ENCODE measurements at regions not wholly inside any gene's neighbourhood (a gene's known extent, or its start where the extent isn't known, plus 50 kb on each side); places are given as distances from the start of the nearest gene placed in this dataset.

DNA sequence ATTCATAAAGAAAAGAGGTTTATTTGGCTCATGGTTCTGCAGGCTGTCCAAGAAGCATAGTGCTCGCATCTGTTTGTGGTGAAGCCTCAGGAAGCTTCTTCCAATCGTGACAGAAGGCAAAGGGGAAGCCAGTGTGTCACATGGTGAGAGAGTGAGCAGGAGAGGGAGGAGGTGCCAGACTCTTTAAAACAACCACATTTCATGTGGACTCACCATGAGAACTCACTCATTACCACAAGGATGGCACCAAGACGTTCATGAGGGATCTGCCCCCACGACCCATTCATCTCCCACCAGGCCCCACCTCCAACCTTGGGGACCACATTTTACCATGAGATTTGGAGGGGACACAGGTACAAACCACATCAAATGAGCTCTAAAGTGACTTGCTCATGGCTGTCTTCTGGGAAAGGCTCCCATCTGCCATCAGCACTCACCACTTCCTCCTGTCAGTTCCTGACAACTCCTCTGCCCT is 327.3 kb upstream of the TLE3 start:
- in situ Hi-C loops (cut with MboI; ENCODE audit: low pct_unique_long_range_greater_than_20kb, low sequenced_read_pairs, unreplicated experiment), result no loop called here
- DNase-seq (ENCODE audit: low spot score), result no peak
- TF ChIP-seq, protein P1, sequence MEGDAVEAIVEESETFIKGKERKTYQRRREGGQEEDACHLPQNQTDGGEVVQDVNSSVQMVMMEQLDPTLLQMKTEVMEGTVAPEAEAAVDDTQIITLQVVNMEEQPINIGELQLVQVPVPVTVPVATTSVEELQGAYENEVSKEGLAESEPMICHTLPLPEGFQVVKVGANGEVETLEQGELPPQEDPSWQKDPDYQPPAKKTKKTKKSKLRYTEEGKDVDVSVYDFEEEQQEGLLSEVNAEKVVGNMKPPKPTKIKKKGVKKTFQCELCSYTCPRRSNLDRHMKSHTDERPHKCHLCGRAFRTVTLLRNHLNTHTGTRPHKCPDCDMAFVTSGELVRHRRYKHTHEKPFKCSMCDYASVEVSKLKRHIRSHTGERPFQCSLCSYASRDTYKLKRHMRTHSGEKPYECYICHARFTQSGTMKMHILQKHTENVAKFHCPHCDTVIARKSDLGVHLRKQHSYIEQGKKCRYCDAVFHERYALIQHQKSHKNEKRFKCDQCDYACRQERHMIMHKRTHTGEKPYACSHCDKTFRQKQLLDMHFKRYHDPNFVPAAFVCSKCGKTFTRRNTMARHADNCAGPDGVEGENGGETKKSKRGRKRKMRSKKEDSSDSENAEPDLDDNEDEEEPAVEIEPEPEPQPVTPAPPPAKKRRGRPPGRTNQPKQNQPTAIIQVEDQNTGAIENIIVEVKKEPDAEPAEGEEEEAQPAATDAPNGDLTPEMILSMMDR (IDR thresholded peaks at IDR 0.05; ENCODE audit: extremely low read depth, insufficient read depth, missing control alignments), result no peak

DNA sequence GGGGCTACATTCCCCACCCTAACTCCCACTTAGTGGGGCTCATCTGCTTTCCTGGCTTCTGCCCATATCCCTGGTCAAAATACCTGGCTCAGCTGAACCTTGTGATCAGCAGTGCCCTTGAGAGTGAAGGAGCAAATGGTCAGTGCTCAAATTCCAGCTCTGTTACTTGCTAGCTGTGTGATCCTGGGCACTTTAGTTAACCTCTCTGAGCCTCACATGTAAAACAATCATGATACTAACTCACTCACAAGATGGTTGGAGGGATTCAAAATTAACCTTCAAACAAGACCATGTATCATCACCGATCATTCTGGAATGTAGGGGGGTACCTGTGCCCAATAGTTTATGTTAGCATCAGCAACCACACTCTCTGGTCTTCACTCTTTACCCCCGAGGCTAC is 325.6 kb upstream of the TLE3 start:
- in situ Hi-C loops (cut with MboI; ENCODE audit: low pct_unique_long_range_greater_than_20kb, low sequenced_read_pairs, unreplicated experiment), result no loop called here
- DNase-seq (ENCODE audit: low spot score), result no peak
- TF ChIP-seq, protein P1 (IDR thresholded peaks at IDR 0.05; ENCODE audit: extremely low read depth, insufficient read depth, missing control alignments), result no peak

DNA sequence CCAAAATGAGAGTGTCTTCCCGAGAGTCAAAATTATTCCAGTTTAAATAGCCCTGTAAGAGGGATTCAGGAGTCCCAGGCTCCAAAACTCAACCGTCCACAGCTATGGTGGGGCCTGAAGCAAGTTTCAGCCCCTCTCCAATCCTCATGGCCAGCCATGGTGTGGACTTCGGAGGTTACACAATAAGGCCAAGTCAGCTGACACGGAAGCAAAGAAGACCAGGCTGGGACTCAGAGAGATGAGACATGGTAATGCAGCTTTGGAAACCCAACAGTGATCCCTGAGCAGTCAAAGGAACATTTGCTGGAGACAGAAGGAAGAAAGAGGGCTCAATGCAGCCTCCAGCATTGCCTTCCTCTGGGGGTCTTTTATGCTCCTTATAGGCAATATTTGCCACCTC is 324.6 kb upstream of the TLE3 start:
- in situ Hi-C loops (cut with MboI; ENCODE audit: low pct_unique_long_range_greater_than_20kb, low sequenced_read_pairs, unreplicated experiment), result no loop called here
- TF ChIP-seq, protein P1 (IDR thresholded peaks at IDR 0.05; ENCODE audit: extremely low read depth, insufficient read depth, missing control alignments), result no peak
- DNase-seq (ENCODE audit: low spot score), result no peak

DNA sequence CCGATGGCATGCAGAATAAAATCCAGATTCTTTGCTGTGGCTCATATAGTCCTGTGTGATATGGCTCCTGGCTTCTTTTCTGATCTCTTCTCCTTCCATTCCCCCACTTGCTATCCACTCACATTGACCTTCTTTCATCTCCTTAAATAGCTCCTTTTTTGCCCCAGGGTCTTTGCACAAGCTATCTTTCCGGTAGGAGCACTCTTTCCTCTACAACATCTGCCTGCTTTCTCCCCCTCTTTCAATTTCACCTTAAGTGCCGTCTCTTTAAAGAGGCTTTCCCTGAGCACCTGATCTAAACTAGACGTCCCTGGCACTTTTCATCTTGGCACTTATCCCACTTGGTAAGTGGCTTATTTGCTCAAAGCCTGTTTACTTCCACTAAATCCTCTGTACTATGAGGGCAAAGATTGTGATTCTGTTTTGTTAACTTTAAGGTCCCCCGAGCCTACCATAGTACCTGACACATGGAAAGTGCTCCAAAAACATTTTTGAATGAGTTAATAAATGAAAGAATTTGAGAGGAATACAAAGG is 323.3 kb upstream of the TLE3 start:
- DNase-seq (ENCODE audit: low spot score), result no peak
- in situ Hi-C loops (cut with MboI; ENCODE audit: low pct_unique_long_range_greater_than_20kb, low sequenced_read_pairs, unreplicated experiment), result no loop called here
- TF ChIP-seq, protein P1 (IDR thresholded peaks at IDR 0.05; ENCODE audit: extremely low read depth, insufficient read depth, missing control alignments), result no peak

DNA sequence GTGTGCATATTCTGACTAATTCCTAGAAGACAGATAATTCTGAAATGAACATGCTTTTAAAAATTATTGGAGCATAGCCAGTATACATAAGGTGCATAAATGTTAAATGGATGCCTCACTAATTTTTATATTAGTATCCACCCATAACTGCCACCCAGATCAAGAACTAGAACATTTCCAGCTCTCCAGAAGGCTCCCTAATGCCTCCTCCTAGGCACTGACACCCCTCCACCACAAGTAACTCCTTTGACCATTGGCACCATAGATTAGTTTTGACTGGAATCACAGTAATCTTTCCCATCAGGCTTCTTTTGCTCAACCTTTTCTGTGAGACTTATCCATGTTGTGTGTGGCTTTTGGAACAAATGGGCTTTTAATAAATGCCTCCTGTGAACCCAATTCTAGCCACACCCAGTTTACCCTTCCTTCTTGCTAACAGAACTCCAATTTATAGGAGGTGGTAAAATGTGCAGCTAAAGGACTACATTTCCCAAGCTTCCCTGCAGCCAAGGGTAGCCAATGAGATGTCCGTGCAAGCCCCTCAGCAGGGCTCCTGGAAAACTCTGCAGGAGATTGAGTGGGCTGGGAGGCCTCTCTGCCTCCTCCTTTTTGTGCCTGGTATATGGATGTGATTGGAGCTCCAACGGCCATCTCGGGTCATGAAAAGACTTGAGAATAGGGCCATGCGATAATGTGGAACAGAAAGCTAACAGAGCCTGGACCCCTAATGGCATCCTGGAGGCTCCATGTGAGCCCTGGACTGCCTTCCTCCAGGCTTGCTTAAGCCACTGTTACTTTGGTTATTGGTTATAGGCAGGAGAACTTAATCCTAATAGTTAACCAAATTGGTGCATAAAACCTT is 322.6 kb upstream of the TLE3 start:
- in situ Hi-C loops (cut with MboI; ENCODE audit: low pct_unique_long_range_greater_than_20kb, low sequenced_read_pairs, unreplicated experiment), result no loop called here
- TF ChIP-seq, protein P1 (IDR thresholded peaks at IDR 0.05; ENCODE audit: extremely low read depth, insufficient read depth, missing control alignments), result no peak
- no peak for DNase-seq (ENCODE audit: low spot score)

DNA sequence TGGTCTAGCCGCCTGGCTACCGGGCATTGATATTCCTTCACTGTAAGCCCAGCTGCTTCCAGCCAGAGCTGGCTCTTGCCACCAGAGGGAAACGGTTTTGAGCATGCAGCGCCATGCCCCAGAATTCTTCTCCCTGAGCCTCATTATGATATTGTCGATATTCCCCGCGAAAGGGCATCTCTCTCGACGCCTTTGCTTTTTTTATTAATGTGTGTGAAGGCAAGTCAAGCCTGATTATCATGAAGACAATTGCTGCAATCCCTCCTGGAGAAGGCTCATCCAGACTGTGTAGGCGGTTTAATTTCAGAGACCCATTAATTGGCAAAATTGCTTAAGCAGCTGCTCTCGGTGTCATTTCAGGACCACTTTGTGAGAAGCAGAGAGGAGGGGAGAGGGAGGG is 321.2 kb upstream of the TLE3 start:
- TF ChIP-seq, protein P1 (IDR thresholded peaks at IDR 0.05; ENCODE audit: extremely low read depth, insufficient read depth, missing control alignments), result no peak
- in situ Hi-C loops (cut with MboI; ENCODE audit: low pct_unique_long_range_greater_than_20kb, low sequenced_read_pairs, unreplicated experiment), result no loop called here
- DNase-seq (ENCODE audit: low spot score), result no peak

All from GM13977 (cell line).